H9 (cell line): ENCODE measurements at regions not wholly inside any gene's neighbourhood (a gene's known extent, or its start where the extent isn't known, plus 50 kb on each side); places are given as distances from the start of the nearest gene placed in this dataset.

Experiments used
- DNase-seq: peaks from one replicate; pipeline ENCODE4 v3.0.0-alpha.2; 2017
- H2AFZ ChIP-seq: one replicate; pipeline ENCODE4 v1.6.1; 2013; ENCODE audit warnings: mild to moderate bottlenecking, low read length, control low read depth, moderate library complexity
- H2AK5ac ChIP-seq: 2 replicates; pipeline ENCODE4 v1.6.1; 2013; ENCODE audit warnings: low read length, control low read depth, mixed read lengths; ENCODE audit not compliant: insufficient read length
- H2BK120ac ChIP-seq: one replicate; pipeline ENCODE4 v1.6.1; 2013; ENCODE audit warnings: low read depth, mild to moderate bottlenecking, low read length, control low read depth, inconsistent platforms; ENCODE audit not compliant: poor library complexity, severe bottlenecking
- H2BK12ac ChIP-seq: 2 replicates; pipeline ENCODE4 v1.6.1; 2013; ENCODE audit warnings: low read length, control low read depth, mixed read lengths, low read depth; ENCODE audit not compliant: insufficient read length
- H2BK15ac ChIP-seq: 2 replicates; pipeline ENCODE4 v1.6.1; 2013; ENCODE audit warnings: low read depth, low read length, control low read depth
- H2BK20ac ChIP-seq: one replicate; pipeline ENCODE4 v1.6.1; 2013; ENCODE audit warnings: low read depth, mild to moderate bottlenecking, low read length, control low read depth, inconsistent platforms; ENCODE audit not compliant: poor library complexity, severe bottlenecking
- H2BK5ac ChIP-seq: 2 replicates; pipeline ENCODE4 v1.6.1; 2013; ENCODE audit warnings: low read length, control low read depth, mixed read lengths; ENCODE audit not compliant: insufficient read length
- H3K14ac ChIP-seq: 2 replicates; pipeline ENCODE4 v1.6.1; 2013; ENCODE audit warnings: low read length, control low read depth; ENCODE audit not compliant: insufficient read depth
- H3K18ac ChIP-seq: 2 replicates; pipeline ENCODE4 v1.6.1; 2013; ENCODE audit warnings: low read depth, mild to moderate bottlenecking, mixed read lengths, low read length, control low read depth; ENCODE audit not compliant: insufficient read length
- H3K23ac ChIP-seq: 2 replicates; pipeline ENCODE4 v1.6.1; 2013; ENCODE audit warnings: low read length, control low read depth, mixed read lengths, low read depth; ENCODE audit not compliant: insufficient read length
- H3K23me2 ChIP-seq: 2 replicates; pipeline ENCODE4 v1.6.1; 2013; ENCODE audit warnings: low read depth, mild to moderate bottlenecking, mixed read lengths, low read length, control low read depth; ENCODE audit not compliant: insufficient read length, poor library complexity, severe bottlenecking
- H3K27ac ChIP-seq: 2 replicates; pipeline ENCODE4 v1.5.1; 2013; ENCODE audit warnings: low read length, control low read depth, mixed read lengths, low read depth; ENCODE audit not compliant: insufficient read length
- H3K27me3 ChIP-seq: 2 replicates; pipeline ENCODE4 v1.6.1; 2013; ENCODE audit warnings: low read length, control low read depth, inconsistent platforms; ENCODE audit not compliant: insufficient read depth
- H3K4ac ChIP-seq: 2 replicates; pipeline ENCODE4 v1.6.1; 2013; ENCODE audit warnings: low read depth, mild to moderate bottlenecking, control low read depth, inconsistent platforms, low read length, moderate library complexity
- H3K4me1 ChIP-seq: 2 replicates; pipeline ENCODE4 v1.6.1; 2013; ENCODE audit warnings: low read length, control low read depth, inconsistent platforms; ENCODE audit not compliant: insufficient read depth
- H3K4me2 ChIP-seq: 2 replicates; pipeline ENCODE4 v1.6.1; 2013; ENCODE audit warnings: low read length, control low read depth, mixed read lengths; ENCODE audit not compliant: insufficient read length, insufficient read depth
- H3K56ac ChIP-seq: 2 replicates; pipeline ENCODE4 v1.6.1; 2013; ENCODE audit warnings: low read depth, mild to moderate bottlenecking, mixed read lengths, low read length, control low read depth; ENCODE audit not compliant: insufficient read length
- H3K79me1 ChIP-seq: 2 replicates; pipeline ENCODE4 v1.6.1; 2013; ENCODE audit warnings: low read depth, mild to moderate bottlenecking, moderate library complexity, low read length, control low read depth, inconsistent platforms; ENCODE audit not compliant: insufficient read depth, poor library complexity, severe bottlenecking
- H3K79me2 ChIP-seq: 2 replicates; pipeline ENCODE4 v1.6.1; 2013; ENCODE audit warnings: low read length, control low read depth, inconsistent platforms; ENCODE audit not compliant: insufficient read depth
- H3K9ac ChIP-seq: 2 replicates; pipeline ENCODE4 v1.6.1; 2013; ENCODE audit warnings: low read length, control low read depth, mixed read lengths; ENCODE audit not compliant: insufficient read length; ENCODE audit errors: extremely low read depth
- H3K9me3 ChIP-seq: one replicate; pipeline ENCODE4 v1.6.1; 2013; ENCODE audit warnings: low read depth, low read length, inconsistent platforms; ENCODE audit not compliant: control insufficient read depth
- H3T11ph ChIP-seq: one replicate; pipeline ENCODE4 v1.6.1; 2013; ENCODE audit warnings: mild to moderate bottlenecking, low read length, control low read depth, inconsistent platforms
- H4K20me1 ChIP-seq: one replicate; pipeline ENCODE4 v1.6.1; 2013; ENCODE audit not compliant: control insufficient read depth, insufficient read length, insufficient read depth
- H4K5ac ChIP-seq: 2 replicates; pipeline ENCODE4 v1.6.1; 2013; ENCODE audit warnings: low read depth, mild to moderate bottlenecking, mixed read lengths, low read length, control low read depth; ENCODE audit not compliant: insufficient read length
- H4K8ac ChIP-seq: replicated peaks from 2 replicates; pipeline ENCODE4 v1.6.1; 2013; ENCODE audit warnings: low read length, control low read depth, mixed read lengths, low read depth; ENCODE audit not compliant: insufficient read length
- H4K91ac ChIP-seq: 2 replicates; pipeline ENCODE4 v1.6.1; 2013; ENCODE audit warnings: low read depth, mild to moderate bottlenecking, moderate library complexity, mixed read lengths, low read length, control low read depth; ENCODE audit not compliant: insufficient read length
- H3K27ac Mint-ChIP-seq, 3 experiments: 2 replicates in 2 of 3; 3 replicates in 1 of 3; pipeline ENCODE4 v1.8.0; 2020 to 2021; ENCODE audit warnings: mixed read lengths in 3 of 3, mild to moderate bottlenecking in 1 of 3, moderate library complexity in 1 of 3
- H3K27me3 Mint-ChIP-seq: 2 replicates; pipeline ENCODE4 v1.8.0; 2021; ENCODE audit warnings: low read depth, mild to moderate bottlenecking, moderate library complexity, mixed read lengths
- H3K36me3 Mint-ChIP-seq, 3 experiments: 2 replicates in 2 of 3; 3 replicates in 1 of 3; pipeline ENCODE4 v1.8.0; 2020 to 2021; ENCODE audit warnings: low read depth in 3 of 3, mixed read lengths in 3 of 3; ENCODE audit not compliant: insufficient read depth in 1 of 3
- H3K4me1 Mint-ChIP-seq, 2 experiments: 2 replicates each; pipeline ENCODE4 v1.8.0; 2020; ENCODE audit warnings: mixed read lengths in 2 of 2
- H3K4me3 Mint-ChIP-seq, 2 experiments: 2 replicates in 1 of 2; 3 replicates in 1 of 2; pipeline ENCODE4 v1.8.0; 2020 to 2021; ENCODE audit warnings: mild to moderate bottlenecking in 2 of 2, mixed read lengths in 2 of 2, moderate library complexity in 1 of 2
- H3K9me3 Mint-ChIP-seq, 2 experiments: 2 replicates in 1 of 2; 3 replicates in 1 of 2; pipeline ENCODE4 v1.8.0; 2020; ENCODE audit warnings: mild to moderate bottlenecking in 2 of 2, mixed read lengths in 2 of 2, moderate library complexity in 1 of 2
- TF ChIP-seq, protein P1 (sequence below): fragments of 200-600 bp; sonication (generic); conservative IDR thresholded peaks from 3 replicates; pipeline ENCODE4 v1.8.0; 2021; ENCODE audit warnings: antibody characterized with exemption, mild to moderate bottlenecking

DNA sequence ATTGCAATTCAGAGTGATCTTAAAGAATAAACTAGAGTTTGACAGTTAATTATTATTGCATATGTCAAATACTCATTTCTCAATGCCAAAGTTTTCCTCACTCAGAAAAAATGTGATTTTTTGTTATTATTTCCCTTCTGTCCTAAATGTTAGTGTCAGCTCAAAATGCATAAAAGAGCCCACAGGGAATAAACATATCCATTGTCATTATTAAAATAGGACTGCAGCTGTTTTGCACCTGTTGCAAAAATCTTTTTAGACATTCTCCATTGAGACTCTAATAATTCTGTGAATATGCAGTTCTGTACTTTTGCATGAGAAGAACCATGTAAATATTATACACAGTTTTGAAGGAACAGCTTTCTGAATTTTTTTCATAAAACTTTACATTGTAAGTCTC, 540.0 kb upstream of the SLC39A10 start:
- Histone ChIP-seq H4K8ac (no peak overlapping the region), H3K56ac (no peak overlapping the region), H4K5ac (no peak overlapping the region), H3K23me2 (no peaks in the 10 kb centered on the region), H4K20me1 (no peaks in the 10 kb centered on the region), H3K18ac (no peak overlapping the region), H3K27ac (no peak overlapping the region), H2BK12ac (no peak overlapping the region), H3K79me1 (no peaks in the 10 kb centered on the region), H2BK5ac (no peak overlapping the region), H3K23ac (no peak overlapping the region), H2AK5ac (no peak overlapping the region), H3K14ac (no peak overlapping the region), H4K91ac (no peak overlapping the region), H2BK15ac (no peak overlapping the region), H3K4me1 (no peaks in the 10 kb centered on the region), H3K9me3 (no peaks in the 10 kb centered on the region), H2BK120ac (no peak overlapping the region), H3K27me3 (no peaks in the 10 kb centered on the region), H2BK20ac (no peak overlapping the region), H3T11ph (no peak overlapping the region), H3K4ac (no peak overlapping the region), H3K79me2 (no peaks in the 10 kb centered on the region), H3K4me2 (no peak overlapping the region), H2AFZ (no peak overlapping the region), H3K9ac (no peak overlapping the region)
- peaks cover 14 to 20% of the 10 kb centered on the region in 2 experiments for H3K9me3 Mint-ChIP-seq
- TF ChIP-seq, protein P1, sequence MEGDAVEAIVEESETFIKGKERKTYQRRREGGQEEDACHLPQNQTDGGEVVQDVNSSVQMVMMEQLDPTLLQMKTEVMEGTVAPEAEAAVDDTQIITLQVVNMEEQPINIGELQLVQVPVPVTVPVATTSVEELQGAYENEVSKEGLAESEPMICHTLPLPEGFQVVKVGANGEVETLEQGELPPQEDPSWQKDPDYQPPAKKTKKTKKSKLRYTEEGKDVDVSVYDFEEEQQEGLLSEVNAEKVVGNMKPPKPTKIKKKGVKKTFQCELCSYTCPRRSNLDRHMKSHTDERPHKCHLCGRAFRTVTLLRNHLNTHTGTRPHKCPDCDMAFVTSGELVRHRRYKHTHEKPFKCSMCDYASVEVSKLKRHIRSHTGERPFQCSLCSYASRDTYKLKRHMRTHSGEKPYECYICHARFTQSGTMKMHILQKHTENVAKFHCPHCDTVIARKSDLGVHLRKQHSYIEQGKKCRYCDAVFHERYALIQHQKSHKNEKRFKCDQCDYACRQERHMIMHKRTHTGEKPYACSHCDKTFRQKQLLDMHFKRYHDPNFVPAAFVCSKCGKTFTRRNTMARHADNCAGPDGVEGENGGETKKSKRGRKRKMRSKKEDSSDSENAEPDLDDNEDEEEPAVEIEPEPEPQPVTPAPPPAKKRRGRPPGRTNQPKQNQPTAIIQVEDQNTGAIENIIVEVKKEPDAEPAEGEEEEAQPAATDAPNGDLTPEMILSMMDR: no peak
- no peak for DNase-seq
- no peak overlapping the region for H3K4me3 Mint-ChIP-seq
- peaks cover 6 to 9% of the 10 kb centered on the region in 2 experiments for H3K4me1 Mint-ChIP-seq
- no peak overlapping the region for H3K27ac Mint-ChIP-seq
- peaks cover 2 to 24% (median 7%) of the 10 kb centered on the region in 3 experiments; a peak in 6 of 7 replicates for H3K36me3 Mint-ChIP-seq
- no peaks in the 10 kb centered on the region for H3K27me3 Mint-ChIP-seq
